Osteocyte (in vitro differentiated cells): ENCODE measurements at regions not wholly inside any gene's neighbourhood (a gene's known extent, or its start where the extent isn't known, plus 50 kb on each side); places are given as distances from the start of the nearest gene placed in this dataset.

Experiments used
- DNase-seq: peaks from one replicate; pipeline ENCODE4 v3.0.0; 2021; ENCODE audit warnings: mixed read lengths; ENCODE audit not compliant: unreplicated experiment; ENCODE audit errors: extremely low spot score
- H3K27ac Mint-ChIP-seq: one replicate; pipeline ENCODE4 v1.8.0; 2021; ENCODE audit warnings: mild to moderate bottlenecking, mixed read lengths; ENCODE audit not compliant: unreplicated experiment
- H3K27me3 Mint-ChIP-seq: one replicate; pipeline ENCODE4 v1.8.0; 2021; ENCODE audit warnings: mixed read lengths; ENCODE audit not compliant: unreplicated experiment
- H3K36me3 Mint-ChIP-seq: one replicate; pipeline ENCODE4 v1.8.0; 2021; ENCODE audit warnings: mixed read lengths; ENCODE audit not compliant: unreplicated experiment
- H3K4me1 Mint-ChIP-seq: one replicate; pipeline ENCODE4 v1.8.0; 2021; ENCODE audit warnings: mixed read lengths; ENCODE audit not compliant: unreplicated experiment
- H3K4me3 Mint-ChIP-seq: one replicate; pipeline ENCODE4 v1.8.0; 2021; ENCODE audit warnings: mild to moderate bottlenecking, moderate library complexity, mixed read lengths; ENCODE audit not compliant: unreplicated experiment
- H3K9me3 Mint-ChIP-seq: one replicate; pipeline ENCODE4 v1.8.0; 2021; ENCODE audit warnings: mixed read lengths; ENCODE audit not compliant: unreplicated experiment
- CTCF ChIP-seq: fragments of 200-600 bp; sonication (generic); IDR thresholded peaks from 2 replicates; pipeline ENCODE4 v1.5.0; 2021; ENCODE audit warnings: antibody characterized with exemption, mild to moderate bottlenecking, moderate library complexity

DNA sequence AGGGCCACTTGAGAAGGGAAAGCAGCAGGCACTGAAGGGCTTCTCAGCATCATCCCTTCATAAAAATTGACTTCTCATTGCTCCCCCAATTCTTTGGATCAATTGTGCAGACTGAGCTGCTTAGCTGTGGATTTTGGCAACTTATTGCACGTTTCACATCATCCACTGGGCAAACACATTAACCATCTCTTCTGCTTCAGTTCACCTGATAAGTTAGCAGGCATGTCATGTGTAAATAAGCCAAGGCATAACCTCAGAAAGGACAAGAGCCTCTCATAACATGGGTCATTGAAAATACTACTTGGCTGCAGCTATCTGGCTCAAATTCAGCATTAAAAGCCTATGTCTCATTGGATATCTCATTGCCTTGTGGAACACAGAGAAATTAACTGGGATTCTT is 366.5 kb downstream of the LRRC3B start:
- no peak for TF ChIP-seq CTCF
- no peak overlapping the region for H3K4me3 Mint-ChIP-seq
- H3K4me1 Mint-ChIP-seq, result no peaks in the 10 kb centered on the region
- no peaks in the 10 kb centered on the region for H3K27me3 Mint-ChIP-seq
- peaks cover 5% of the 10 kb centered on the region for H3K9me3 Mint-ChIP-seq
- no peak overlapping the region for H3K27ac Mint-ChIP-seq
- no peaks in the 10 kb centered on the region for H3K36me3 Mint-ChIP-seq
- no peak for DNase-seq

- H3K27me3 Mint-ChIP-seq, result no peaks in the 10 kb centered on the region
- H3K27ac Mint-ChIP-seq, result no peak overlapping the region
- H3K9me3 Mint-ChIP-seq, result peaks cover 1% of the 10 kb centered on the region
- H3K36me3 Mint-ChIP-seq, result no peaks in the 10 kb centered on the region
- no peak overlapping the region for H3K4me3 Mint-ChIP-seq
- no peak for TF ChIP-seq CTCF
- H3K4me1 Mint-ChIP-seq, result no peaks in the 10 kb centered on the region
- DNase-seq, result no peak
These were observed 372.0 kb downstream of the NEK10 start for GRCh38 chr3:26997226-26997625.

DNA sequence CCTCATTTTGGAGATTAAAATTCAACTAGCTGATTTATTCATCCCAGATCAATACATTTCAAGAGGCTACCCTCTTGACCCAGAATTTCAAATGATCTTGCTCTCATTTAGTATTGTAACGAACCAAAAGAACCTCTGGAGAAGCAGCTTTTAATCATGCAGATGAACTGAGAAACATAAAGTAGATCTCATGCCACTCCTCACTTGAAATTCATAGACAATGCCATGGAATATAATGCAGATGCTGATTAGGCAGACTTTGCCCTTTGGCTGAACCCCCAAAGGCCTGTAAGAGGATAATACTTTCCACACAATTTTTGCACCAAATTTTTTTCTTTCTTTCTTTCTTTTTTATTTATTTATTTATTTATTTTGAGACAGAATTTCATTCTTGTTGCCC is 358.3 kb downstream of the NEK10 start:
- Mint-ChIP-seq H3K27ac (no peak overlapping the region), H3K4me1 (no peaks in the 10 kb centered on the region), H3K27me3 (no peaks in the 10 kb centered on the region), H3K4me3 (no peak overlapping the region), H3K9me3 (no peaks in the 10 kb centered on the region), H3K36me3 (no peaks in the 10 kb centered on the region)
- no peak for TF ChIP-seq CTCF
- no peak for DNase-seq

DNA sequence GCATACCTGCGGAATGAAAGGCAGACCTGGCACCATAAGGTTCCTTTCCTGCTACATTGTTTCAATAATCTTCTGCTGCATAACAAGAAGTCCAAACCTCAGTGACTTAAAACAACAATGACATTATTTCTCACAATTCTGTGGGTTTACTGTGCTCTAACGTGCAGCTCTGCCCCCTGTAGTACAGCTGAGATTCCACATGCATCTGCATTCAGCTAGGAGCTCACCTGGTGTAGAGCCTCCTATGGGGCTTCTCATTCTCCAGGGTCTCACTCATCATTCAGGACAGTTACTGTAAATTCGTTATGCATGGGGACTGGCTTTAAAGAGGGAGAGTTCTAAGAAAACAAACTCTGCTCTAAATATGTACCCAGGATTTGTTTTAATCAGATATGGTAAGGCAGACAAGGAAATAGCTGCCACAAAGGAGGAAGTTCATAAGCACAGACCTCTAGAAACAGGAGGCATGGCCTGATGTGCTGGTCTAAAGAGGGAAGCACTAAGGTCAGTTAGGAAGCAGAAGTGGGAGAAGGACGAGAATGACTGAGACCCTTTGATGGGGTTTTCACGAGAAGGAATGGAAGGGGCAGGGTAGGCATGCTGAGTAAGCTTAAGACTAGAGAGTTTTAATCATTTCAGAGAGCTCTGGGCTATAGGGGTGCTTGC is 347.0 kb downstream of the NEK10 start:
- no peak for TF ChIP-seq CTCF
- H3K36me3 Mint-ChIP-seq, result no peaks in the 10 kb centered on the region

GRCh38 chr3:27024493-27024892 is 344.7 kb downstream of the NEK10 start:
- TF ChIP-seq CTCF, result no peak
- Mint-ChIP-seq H3K4me1 (peaks cover 8% of the 10 kb centered on the region), H3K9me3 (no peaks in the 10 kb centered on the region), H3K4me3 (no peak overlapping the region), H3K36me3 (no peaks in the 10 kb centered on the region), H3K27ac (no peak overlapping the region), H3K27me3 (peaks cover 10% of the 10 kb centered on the region)
- no peak for DNase-seq

More for the DNA sequence above, 347.0 kb downstream of the NEK10 start:
- Mint-ChIP-seq H3K27me3 (peaks cover 4% of the 10 kb centered on the region), H3K9me3 (no peaks in the 10 kb centered on the region), H3K4me1 (peaks cover 8% of the 10 kb centered on the region), H3K27ac (no peak overlapping the region), H3K4me3 (no peak overlapping the region)
- no peak for DNase-seq
